ENCODE measurements at regions not wholly inside any gene's neighbourhood (a gene's known extent, or its start where the extent isn't known, plus 50 kb on each side); places are given as distances from the start of the nearest gene placed in this dataset.

- H3K27ac ChIP-seq (ENCODE audit: low read length): no peak overlapping the region
- no peaks in the 10 kb centered on the region for H3K27me3 ChIP-seq (replicated peaks in 1 of 2; ENCODE audit: control insufficient read depth in 2 of 2, extremely low read depth in 1 of 2, insufficient read depth in 2 of 2, low read length in 1 of 2)
- H3K4me1 ChIP-seq (ENCODE audit: control insufficient read depth in 1 of 2, extremely low read depth in 1 of 2, insufficient read depth in 2 of 2, low read length in 2 of 2): no peaks in the 10 kb centered on the region
- Mint-ChIP-seq H3K4me3 (no peak overlapping the region), H3K4me1 (no peaks in the 10 kb centered on the region), H3K36me3 (no peaks in the 10 kb centered on the region), H3K27ac (no peak overlapping the region), H3K9me3 (no peaks in the 10 kb centered on the region), H3K27me3 (no peaks in the 10 kb centered on the region)
- no peaks in the 10 kb centered on the region for H3K9me3 ChIP-seq
- CTCF ChIA-PET: no interaction called here
- ATAC-seq (replicated peaks in 1 of 4) (no peak), DNase-seq (no peak)
- 40% methylated on average over 2 of the region's 6 CpGs for WGBS (ENCODE audit: insufficient coverage)
- POLR2A ChIA-PET: no interaction called here
- no peak overlapping the region for H3K4me3 ChIP-seq (ENCODE audit: control insufficient read depth in 1 of 2, extremely low read depth in 1 of 2, low read length in 1 of 2)
- no peaks in the 10 kb centered on the region for H3K36me3 ChIP-seq (ENCODE audit: control insufficient read depth in 2 of 2, extremely low read depth in 1 of 2, insufficient read depth in 1 of 2, low read length in 1 of 2)
Measured at GRCh38 chr5:84685121-84685894, 300.6 kb upstream of the EDIL3 start.

GRCh38 chr5:84683594-84683993 is 298.9 kb upstream of the EDIL3 start:
- no CpG with 5 or more reads among the region's 2 CpGs for WGBS (ENCODE audit: insufficient coverage)
- ATAC-seq (replicated peaks in 1 of 4) (no peak), DNase-seq (no peak)
- ChIA-PET POLR2A (no interaction called here), CTCF (no interaction called here)
- Mint-ChIP-seq H3K4me1 (no peaks in the 10 kb centered on the region), H3K27me3 (no peaks in the 10 kb centered on the region), H3K36me3 (no peaks in the 10 kb centered on the region), H3K4me3 (no peak overlapping the region), H3K27ac (no peak overlapping the region), H3K9me3 (no peaks in the 10 kb centered on the region)
- Histone ChIP-seq H3K4me1 (ENCODE audit: control insufficient read depth in 1 of 2, extremely low read depth in 1 of 2, insufficient read depth in 2 of 2, low read length in 2 of 2) (no peaks in the 10 kb centered on the region), H3K27me3 (replicated peaks in 1 of 2; ENCODE audit: control insufficient read depth in 2 of 2, extremely low read depth in 1 of 2, insufficient read depth in 2 of 2, low read length in 1 of 2) (no peaks in the 10 kb centered on the region), H3K36me3 (ENCODE audit: control insufficient read depth in 2 of 2, extremely low read depth in 1 of 2, insufficient read depth in 1 of 2, low read length in 1 of 2) (no peaks in the 10 kb centered on the region), H3K9me3 (no peaks in the 10 kb centered on the region), H3K4me3 (ENCODE audit: control insufficient read depth in 1 of 2, extremely low read depth in 1 of 2, low read length in 1 of 2) (no peak overlapping the region), H3K27ac (ENCODE audit: low read length) (no peak overlapping the region)

- Mint-ChIP-seq H3K4me3 (no peak overlapping the region), H3K27ac (no peak overlapping the region), H3K36me3 (no peaks in the 10 kb centered on the region), H3K4me1 (no peaks in the 10 kb centered on the region), H3K27me3 (no peaks in the 10 kb centered on the region), H3K9me3 (no peaks in the 10 kb centered on the region)
- DNase-seq: no peak
- Histone ChIP-seq H3K4me1 (ENCODE audit: control insufficient read depth in 1 of 2, extremely low read depth in 1 of 2, insufficient read depth in 2 of 2, low read length in 2 of 2) (no peaks in the 10 kb centered on the region), H3K9me3 (no peaks in the 10 kb centered on the region), H3K4me3 (ENCODE audit: control insufficient read depth in 1 of 2, extremely low read depth in 1 of 2, low read length in 1 of 2) (no peak overlapping the region), H3K36me3 (ENCODE audit: control insufficient read depth in 2 of 2, extremely low read depth in 1 of 2, insufficient read depth in 1 of 2, low read length in 1 of 2) (no peaks in the 10 kb centered on the region), H3K27ac (ENCODE audit: low read length) (no peak overlapping the region), H3K27me3 (replicated peaks in 1 of 2; ENCODE audit: control insufficient read depth in 2 of 2, extremely low read depth in 1 of 2, insufficient read depth in 2 of 2, low read length in 1 of 2) (no peaks in the 10 kb centered on the region)
- ChIA-PET CTCF (no interaction called here), POLR2A (no interaction called here)
- no CpG with 5 or more reads among the region's 1 CpG for WGBS (ENCODE audit: insufficient coverage)
- no peak for ATAC-seq (replicated peaks in 1 of 4)
Measured at GRCh38 chr5:84682531-84682930, 297.9 kb upstream of the EDIL3 start.

- Histone ChIP-seq H3K27me3 (replicated peaks in 1 of 2; ENCODE audit: control insufficient read depth in 2 of 2, extremely low read depth in 1 of 2, insufficient read depth in 2 of 2, low read length in 1 of 2) (no peaks in the 10 kb centered on the region), H3K4me3 (ENCODE audit: control insufficient read depth in 1 of 2, extremely low read depth in 1 of 2, low read length in 1 of 2) (no peak overlapping the region), H3K36me3 (ENCODE audit: control insufficient read depth in 2 of 2, extremely low read depth in 1 of 2, insufficient read depth in 1 of 2, low read length in 1 of 2) (no peaks in the 10 kb centered on the region), H3K9me3 (no peaks in the 10 kb centered on the region), H3K27ac (ENCODE audit: low read length) (no peak overlapping the region), H3K4me1 (ENCODE audit: control insufficient read depth in 1 of 2, extremely low read depth in 1 of 2, insufficient read depth in 2 of 2, low read length in 2 of 2) (no peaks in the 10 kb centered on the region)
- CTCF ChIA-PET: no interaction called here
- DNase-seq (no peak), ATAC-seq (replicated peaks in 1 of 4) (no peak)
- Mint-ChIP-seq H3K27ac (no peak overlapping the region), H3K4me3 (no peak overlapping the region), H3K9me3 (no peaks in the 10 kb centered on the region), H3K4me1 (no peaks in the 10 kb centered on the region), H3K27me3 (no peaks in the 10 kb centered on the region), H3K36me3 (no peaks in the 10 kb centered on the region)
- POLR2A ChIA-PET: no interaction called here
Measured at GRCh38 chr5:84680908-84681307, 296.2 kb upstream of the EDIL3 start.

GRCh38 chr5:84673785-84674184 is 289.1 kb upstream of the EDIL3 start:
- ChIA-PET POLR2A (no interaction called here), CTCF (no interaction called here)
- Histone ChIP-seq H3K9me3 (no peaks in the 10 kb centered on the region), H3K4me3 (ENCODE audit: control insufficient read depth in 1 of 2, extremely low read depth in 1 of 2, low read length in 1 of 2) (no peak overlapping the region), H3K36me3 (ENCODE audit: control insufficient read depth in 2 of 2, extremely low read depth in 1 of 2, insufficient read depth in 1 of 2, low read length in 1 of 2) (no peaks in the 10 kb centered on the region), H3K27ac (ENCODE audit: low read length) (no peak overlapping the region), H3K27me3 (replicated peaks in 1 of 2; ENCODE audit: control insufficient read depth in 2 of 2, extremely low read depth in 1 of 2, insufficient read depth in 2 of 2, low read length in 1 of 2) (no peaks in the 10 kb centered on the region), H3K4me1 (ENCODE audit: control insufficient read depth in 1 of 2, extremely low read depth in 1 of 2, insufficient read depth in 2 of 2, low read length in 2 of 2) (no peaks in the 10 kb centered on the region)
- DNase-seq (no peak), ATAC-seq (replicated peaks in 1 of 4) (no peak)
- WGBS (ENCODE audit: insufficient coverage): no CpG with 5 or more reads among the region's 3 CpGs
- Mint-ChIP-seq H3K4me1 (no peaks in the 10 kb centered on the region), H3K27me3 (no peaks in the 10 kb centered on the region), H3K4me3 (no peak overlapping the region), H3K9me3 (peaks cover 4 to 14% (median 7%) of the 10 kb centered on the region in 3 donors), H3K36me3 (no peaks in the 10 kb centered on the region), H3K27ac (no peak overlapping the region)

- no peak for DNase-seq
- no peak overlapping the region for H3K27ac ChIP-seq (ENCODE audit: low read length)
- Mint-ChIP-seq H3K9me3 (peaks cover 6 to 15% (median 7%) of the 10 kb centered on the region in 3 donors), H3K36me3 (no peaks in the 10 kb centered on the region), H3K27me3 (no peaks in the 10 kb centered on the region), H3K4me1 (no peaks in the 10 kb centered on the region), H3K27ac (no peak overlapping the region), H3K4me3 (no peak overlapping the region)
- H3K27me3 ChIP-seq (replicated peaks in 1 of 2; ENCODE audit: control insufficient read depth in 2 of 2, extremely low read depth in 1 of 2, insufficient read depth in 2 of 2, low read length in 1 of 2): no peaks in the 10 kb centered on the region
- POLR2A ChIA-PET: no interaction called here
- ATAC-seq (replicated peaks in 1 of 4): no peak
- H3K4me1 ChIP-seq (ENCODE audit: control insufficient read depth in 1 of 2, extremely low read depth in 1 of 2, insufficient read depth in 2 of 2, low read length in 2 of 2): no peaks in the 10 kb centered on the region
- no peak overlapping the region for H3K4me3 ChIP-seq (ENCODE audit: control insufficient read depth in 1 of 2, extremely low read depth in 1 of 2, low read length in 1 of 2)
- no peaks in the 10 kb centered on the region for H3K36me3 ChIP-seq (ENCODE audit: control insufficient read depth in 2 of 2, extremely low read depth in 1 of 2, insufficient read depth in 1 of 2, low read length in 1 of 2)
- CTCF ChIA-PET: no interaction called here
- H3K9me3 ChIP-seq: no peaks in the 10 kb centered on the region
- no CpG with 5 or more reads among the region's 3 CpGs for WGBS (ENCODE audit: insufficient coverage)
Measured at GRCh38 chr5:84667576-84667975, 282.9 kb upstream of the EDIL3 start.

- peaks cover 0 to 5% (median 0%) of the 10 kb centered on the region in 3 donors for H3K9me3 Mint-ChIP-seq
- no peak overlapping the region for H3K27ac ChIP-seq (ENCODE audit: low read length)
- H3K27ac Mint-ChIP-seq: no peak overlapping the region
- ChIA-PET CTCF (no interaction called here), POLR2A (no interaction called here)
- no peaks in the 10 kb centered on the region for H3K4me1 Mint-ChIP-seq
- DNase-seq (no peak), ATAC-seq (replicated peaks in 1 of 4) (no peak)
- no peaks in the 10 kb centered on the region for H3K27me3 ChIP-seq (replicated peaks in 1 of 2; ENCODE audit: control insufficient read depth in 2 of 2, extremely low read depth in 1 of 2, insufficient read depth in 2 of 2, low read length in 1 of 2)
- H3K9me3 ChIP-seq: no peaks in the 10 kb centered on the region
- no peaks in the 10 kb centered on the region for H3K4me1 ChIP-seq (ENCODE audit: control insufficient read depth in 1 of 2, extremely low read depth in 1 of 2, insufficient read depth in 2 of 2, low read length in 2 of 2)
- WGBS (ENCODE audit: insufficient coverage): 20% methylated on average over 1 of the region's 1 CpG
- H3K36me3 ChIP-seq (ENCODE audit: control insufficient read depth in 2 of 2, extremely low read depth in 1 of 2, insufficient read depth in 1 of 2, low read length in 1 of 2): no peaks in the 10 kb centered on the region
- H3K36me3 Mint-ChIP-seq: no peaks in the 10 kb centered on the region
- no peak overlapping the region for H3K4me3 Mint-ChIP-seq
- no peaks in the 10 kb centered on the region for H3K27me3 Mint-ChIP-seq
- H3K4me3 ChIP-seq (ENCODE audit: control insufficient read depth in 1 of 2, extremely low read depth in 1 of 2, low read length in 1 of 2): no peak overlapping the region
Measured at GRCh38 chr5:84650429-84650828, 265.7 kb upstream of the EDIL3 start.

Data from T-cell (primary cell).